ENCODE measurements at regions not wholly inside any gene's neighbourhood (a gene's known extent, or its start where the extent isn't known, plus 50 kb on each side); places are given as distances from the start of the nearest gene placed in this dataset.
"Not testable (repeated sequence)": the region's sequence is repeated elsewhere in the genome, so short reads cannot be mapped to it uniquely, and the experiment has no call there.

GRCh38 chr2:186330050-186330449 lies 156.0 kb upstream of the ZC3H15 start:
- TF ChIP-seq ZFX (IDR thresholded peaks at IDR 0.05) (no peak), CTCF (conservative IDR thresholded peaks at IDR 0.05) (no peak)

GRCh38 chr2:186339716-186340115 lies 146.3 kb upstream of the ZC3H15 start:
- no peak overlapping the region for H3K27ac ChIP-seq
- no peak for TF ChIP-seq ZFX (IDR thresholded peaks at IDR 0.05)
- TF ChIP-seq CTCF (conservative IDR thresholded peaks at IDR 0.05): no peak

More at GRCh38 chr2:186330050-186330449, 156.0 kb upstream of the ZC3H15 start:
- H3K27ac ChIP-seq: no peak overlapping the region

GRCh38 chr2:186342029-186342428 lies 144.0 kb upstream of the ZC3H15 start:
- no peak overlapping the region for H3K27ac ChIP-seq
- TF ChIP-seq ZFX (IDR thresholded peaks at IDR 0.05): no peak

GRCh38 chr2:186345745-186346144 lies 140.3 kb upstream of the ZC3H15 start:
- H3K27ac ChIP-seq: no peak overlapping the region
- TF ChIP-seq ZFX (IDR thresholded peaks at IDR 0.05) (no peak), CTCF (conservative IDR thresholded peaks at IDR 0.05) (no peak)

- TF ChIP-seq CTCF (conservative IDR thresholded peaks at IDR 0.05): no peak
- no peak for TF ChIP-seq ZFX (IDR thresholded peaks at IDR 0.05)
- H3K27ac ChIP-seq: no peak overlapping the region
Observed at GRCh38 chr2:186346216-186346615, 139.8 kb upstream of the ZC3H15 start.

- TF ChIP-seq ZFX (IDR thresholded peaks at IDR 0.05) (no peak), CTCF (conservative IDR thresholded peaks at IDR 0.05) (no peak)
- no peak overlapping the region for H3K27ac ChIP-seq
Observed at GRCh38 chr2:186347472-186347871, 138.6 kb upstream of the ZC3H15 start.

- no peak overlapping the region for H3K27ac ChIP-seq
- no peak for TF ChIP-seq ZFX (IDR thresholded peaks at IDR 0.05)
- no peak for TF ChIP-seq CTCF (conservative IDR thresholded peaks at IDR 0.05)
Observed at GRCh38 chr2:186348200-186348599, 137.9 kb upstream of the ZC3H15 start.

- no peak overlapping the region for H3K27ac ChIP-seq
- no peak for TF ChIP-seq CTCF (conservative IDR thresholded peaks at IDR 0.05)
- no peak for TF ChIP-seq ZFX (IDR thresholded peaks at IDR 0.05)
Observed at GRCh38 chr2:186349508-186349907, 136.6 kb upstream of the ZC3H15 start.

- not testable (repeated sequence) for H3K27ac ChIP-seq
Observed at GRCh38 chr2:186354160-186354559, 131.9 kb upstream of the ZC3H15 start.
